ENCODE measurements at regions not wholly inside any gene's neighbourhood (a gene's known extent, or its start where the extent isn't known, plus 50 kb on each side); places are given as distances from the start of the nearest gene placed in this dataset.

DNA sequence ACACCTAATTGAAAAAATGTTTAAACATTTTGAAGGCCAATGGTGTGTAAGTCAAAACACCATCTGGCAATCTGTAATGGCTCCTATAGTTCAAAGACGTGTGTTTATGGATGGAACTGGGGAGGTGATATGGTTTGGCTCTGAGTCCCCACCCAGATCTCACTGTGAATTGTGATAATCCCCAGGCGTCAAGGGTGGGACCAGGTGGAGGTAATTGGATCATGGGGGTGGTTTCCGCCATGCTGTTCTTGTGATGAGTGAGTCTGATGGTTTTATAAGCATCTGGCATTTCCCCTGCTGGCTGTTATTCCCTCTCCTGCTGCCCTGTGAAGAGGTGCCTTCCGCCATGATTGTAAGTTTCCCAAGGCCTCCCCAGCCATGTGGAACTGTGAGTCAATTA, 52.2 kb downstream of the ADRA2C start:
- no peak overlapping the region for H3K4me2 ChIP-seq (ENCODE audit: low read depth, low read length, poor library complexity, severe bottlenecking)
- H3K27ac ChIP-seq (ENCODE audit: low read depth, low read length) = no peak overlapping the region
- H3K9ac ChIP-seq (ENCODE audit: low read length) = no peak overlapping the region
- H3K9me2 ChIP-seq (replicated peaks; ENCODE audit: insufficient read depth, low read length) = no peaks in the 10 kb centered on the region
- H4K20me1 ChIP-seq (ENCODE audit: low read depth, low read length) = no peaks in the 10 kb centered on the region
- no peak for TF ChIP-seq CTCF (IDR thresholded peaks at IDR 0.05; ENCODE audit: insufficient read depth, low read length, poor library complexity, severe bottlenecking)
- no peak for TF ChIP-seq EZH2phosphoT487 (conservative IDR thresholded peaks at IDR 0.05; ENCODE audit: low read length)
- H3K36me3 ChIP-seq (ENCODE audit: low read length) = no peaks in the 10 kb centered on the region
- H3K27me3 ChIP-seq (ENCODE audit: low read length) = no peaks in the 10 kb centered on the region
- no peaks in the 10 kb centered on the region for H3K79me2 ChIP-seq (ENCODE audit: insufficient read depth, low read length)
- no peaks in the 10 kb centered on the region for H3F3A ChIP-seq (ENCODE audit: insufficient read depth)
- H2AFZ ChIP-seq (ENCODE audit: low read depth, low read length, severe bottlenecking) = no peak overlapping the region
- no peak overlapping the region for H3K4me3 ChIP-seq (ENCODE audit: insufficient read depth, low read length, poor library complexity, severe bottlenecking)
- no peaks in the 10 kb centered on the region for H3K9me3 ChIP-seq (ENCODE audit: insufficient read depth, low read length)

DNA sequence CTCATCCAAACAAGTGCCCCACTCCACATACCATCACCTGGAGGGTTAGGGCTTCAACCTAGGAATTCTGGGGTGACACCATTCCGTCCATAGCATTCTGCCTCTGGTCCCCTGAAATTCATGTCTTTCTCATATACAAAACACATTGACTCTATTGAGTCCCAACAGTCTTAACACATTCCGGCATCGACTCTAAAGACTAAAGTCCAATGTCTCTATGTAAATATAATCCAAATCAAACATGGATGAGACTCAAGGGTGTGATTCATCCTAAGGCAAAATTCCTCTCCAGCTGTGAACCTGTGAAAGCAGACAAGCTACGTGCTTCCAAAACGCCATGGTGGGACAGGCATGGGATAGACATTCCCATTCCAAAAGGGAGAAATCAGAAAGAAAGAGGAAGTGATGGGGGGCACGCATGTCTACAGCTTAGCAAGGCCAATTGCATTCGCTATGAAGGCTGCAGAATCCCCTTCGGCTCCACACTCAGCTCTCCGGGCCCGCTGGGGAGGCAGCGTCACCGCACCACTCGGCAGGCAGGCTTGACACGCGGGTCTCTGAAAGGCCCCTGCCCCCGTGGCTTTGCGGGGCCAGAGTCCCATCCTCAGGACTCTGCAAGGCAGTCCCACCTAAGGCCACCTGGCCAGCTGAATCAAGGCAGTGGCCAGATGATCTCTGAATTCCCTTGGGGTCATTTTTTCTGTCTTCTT, 53.2 kb downstream of the ADRA2C start:
- no peak overlapping the region for H3K9ac ChIP-seq (ENCODE audit: low read length)
- no peak overlapping the region for H3K4me2 ChIP-seq (ENCODE audit: low read depth, low read length, poor library complexity, severe bottlenecking)

DNA sequence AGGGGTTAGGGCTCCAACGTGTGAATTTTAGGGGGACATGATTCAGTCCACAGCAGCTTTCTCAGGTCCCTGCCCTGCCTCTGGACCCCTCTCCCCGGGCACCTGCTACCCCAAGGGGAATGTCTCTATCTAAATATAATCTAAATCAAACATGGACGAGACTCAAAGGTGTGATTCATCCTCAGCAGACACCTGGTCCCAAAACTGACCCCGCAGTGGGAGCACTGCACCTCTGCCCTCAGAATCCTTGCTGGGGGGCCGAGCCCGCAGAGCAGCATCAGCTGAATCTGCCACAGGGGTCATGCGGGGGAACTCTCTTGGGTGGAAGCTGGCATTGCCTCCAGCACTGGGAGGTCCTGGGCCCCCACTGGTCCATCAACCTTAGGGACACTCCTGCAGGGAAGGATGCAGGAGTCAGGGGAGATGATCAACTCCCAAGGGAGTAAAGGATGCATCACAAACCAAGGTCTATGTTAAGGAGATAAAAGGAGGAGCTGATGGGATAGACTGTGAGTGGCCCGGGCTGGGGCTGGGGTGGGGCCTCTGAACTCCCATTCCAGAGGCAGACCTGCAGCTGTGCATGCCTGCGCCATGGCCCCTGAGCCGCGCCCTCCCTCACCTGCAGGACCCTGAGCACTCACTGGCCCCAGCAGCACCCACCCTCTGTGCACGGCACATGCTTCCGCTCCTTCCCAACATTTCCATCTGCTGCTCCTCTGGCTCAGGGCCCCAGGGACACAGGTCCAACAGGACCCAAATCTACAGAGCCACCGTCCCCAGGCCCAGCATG, 54.0 kb downstream of the ADRA2C start:
- Histone ChIP-seq H3K79me2 (ENCODE audit: insufficient read depth, low read length) (no peaks in the 10 kb centered on the region), H3K9me2 (replicated peaks; ENCODE audit: insufficient read depth, low read length) (no peaks in the 10 kb centered on the region), H3K27ac (ENCODE audit: low read depth, low read length) (no peak overlapping the region), H3K27me3 (ENCODE audit: low read length) (no peaks in the 10 kb centered on the region), H3F3A (ENCODE audit: insufficient read depth) (no peaks in the 10 kb centered on the region), H2AFZ (ENCODE audit: low read depth, low read length, severe bottlenecking) (no peak overlapping the region), H3K9ac (ENCODE audit: low read length) (no peak overlapping the region), H4K20me1 (ENCODE audit: low read depth, low read length) (no peaks in the 10 kb centered on the region), H3K4me3 (ENCODE audit: insufficient read depth, low read length, poor library complexity, severe bottlenecking) (no peak overlapping the region), H3K36me3 (ENCODE audit: low read length) (no peaks in the 10 kb centered on the region), H3K9me3 (ENCODE audit: insufficient read depth, low read length) (no peaks in the 10 kb centered on the region), H3K4me2 (ENCODE audit: low read depth, low read length, poor library complexity, severe bottlenecking) (no peak overlapping the region)
- no peak for TF ChIP-seq CTCF (IDR thresholded peaks at IDR 0.05; ENCODE audit: insufficient read depth, low read length, poor library complexity, severe bottlenecking)
- no peak for TF ChIP-seq EZH2phosphoT487 (conservative IDR thresholded peaks at IDR 0.05; ENCODE audit: low read length)

More for the DNA sequence above, 53.2 kb downstream of the ADRA2C start:
- no peaks in the 10 kb centered on the region for H3K9me3 ChIP-seq (ENCODE audit: insufficient read depth, low read length)
- TF ChIP-seq EZH2phosphoT487 (conservative IDR thresholded peaks at IDR 0.05; ENCODE audit: low read length) (no peak), CTCF (IDR thresholded peaks at IDR 0.05; ENCODE audit: insufficient read depth, low read length, poor library complexity, severe bottlenecking) (no peak)
- no peak overlapping the region for H3K27ac ChIP-seq (ENCODE audit: low read depth, low read length)
- no peak overlapping the region for H3K4me3 ChIP-seq (ENCODE audit: insufficient read depth, low read length, poor library complexity, severe bottlenecking)
- H2AFZ ChIP-seq (ENCODE audit: low read depth, low read length, severe bottlenecking) = no peak overlapping the region
- H4K20me1 ChIP-seq (ENCODE audit: low read depth, low read length) = no peaks in the 10 kb centered on the region
- no peaks in the 10 kb centered on the region for H3F3A ChIP-seq (ENCODE audit: insufficient read depth)
- no peaks in the 10 kb centered on the region for H3K9me2 ChIP-seq (replicated peaks; ENCODE audit: insufficient read depth, low read length)
- H3K27me3 ChIP-seq (ENCODE audit: low read length) = no peaks in the 10 kb centered on the region
- no peaks in the 10 kb centered on the region for H3K36me3 ChIP-seq (ENCODE audit: low read length)
- H3K79me2 ChIP-seq (ENCODE audit: insufficient read depth, low read length) = no peaks in the 10 kb centered on the region
